ENCODE measurements at regions not wholly inside any gene's neighbourhood (a gene's known extent, or its start where the extent isn't known, plus 50 kb on each side); places are given as distances from the start of the nearest gene placed in this dataset.

GRCh38 chr5:38022631-38023030 lies 182.8 kb upstream of the GDNF start:
- Mint-ChIP-seq H3K4me3 (no peak overlapping the region), H3K9me3 (peaks cover 0 to 5% (median 0%) of the 10 kb centered on the region in 7 donors), H3K27me3 (peaks cover 4% of the 10 kb centered on the region), H3K27ac (no peak overlapping the region), H3K4me1 (no peaks in the 10 kb centered on the region), H3K36me3 (no peaks in the 10 kb centered on the region)
- no peaks in the 10 kb centered on the region for H3K36me3 ChIP-seq (ENCODE audit: control insufficient read depth, insufficient read depth, low read length)
- no peak for ATAC-seq (ENCODE audit: low read depth in 2 of 2)
- H3K27ac ChIP-seq (ENCODE audit: insufficient read depth, low read length, poor library complexity, severe bottlenecking) = no peak overlapping the region
- no peak for DNase-seq
- no peaks in the 10 kb centered on the region for H3K4me1 ChIP-seq (ENCODE audit: control insufficient read depth, insufficient read depth, low read length, poor library complexity, severe bottlenecking)
- H3K27me3 ChIP-seq (ENCODE audit: control insufficient read depth, insufficient read depth, low read length) = no peaks in the 10 kb centered on the region
- H3K4me3 ChIP-seq (ENCODE audit: low read depth, low read length) = no peak overlapping the region
- H3K9me3 ChIP-seq (ENCODE audit: control insufficient read depth in 2 of 2, low read length in 2 of 2) = no peaks in the 10 kb centered on the region

GRCh38 chr5:38018016-38018415 lies 178.2 kb upstream of the GDNF start:
- ATAC-seq (ENCODE audit: low read depth in 2 of 2) (no peak), DNase-seq (no peak)
- H3K27me3 ChIP-seq (ENCODE audit: control insufficient read depth, insufficient read depth, low read length) = no peaks in the 10 kb centered on the region
- Mint-ChIP-seq H3K27me3 (peaks cover 2% of the 10 kb centered on the region), H3K36me3 (no peaks in the 10 kb centered on the region), H3K4me1 (no peaks in the 10 kb centered on the region), H3K27ac (no peak overlapping the region), H3K9me3 (peaks cover 0 to 3% (median 1%) of the 10 kb centered on the region in 7 donors), H3K4me3 (no peak overlapping the region)
- no peaks in the 10 kb centered on the region for H3K9me3 ChIP-seq (ENCODE audit: control insufficient read depth in 2 of 2, low read length in 2 of 2)
- H3K36me3 ChIP-seq (ENCODE audit: control insufficient read depth, insufficient read depth, low read length) = no peaks in the 10 kb centered on the region
- no peak overlapping the region for H3K4me3 ChIP-seq (ENCODE audit: low read depth, low read length)
- no peaks in the 10 kb centered on the region for H3K4me1 ChIP-seq (ENCODE audit: control insufficient read depth, insufficient read depth, low read length, poor library complexity, severe bottlenecking)
- H3K27ac ChIP-seq (ENCODE audit: insufficient read depth, low read length, poor library complexity, severe bottlenecking) = no peak overlapping the region

GRCh38 chr5:38013107-38013506 lies 173.3 kb upstream of the GDNF start:
- peaks cover 0 to 2% (median 0%) of the 10 kb centered on the region in 7 donors for H3K9me3 Mint-ChIP-seq
- no peaks in the 10 kb centered on the region for H3K9me3 ChIP-seq (ENCODE audit: control insufficient read depth in 2 of 2, low read length in 2 of 2)
- H3K4me3 ChIP-seq (ENCODE audit: low read depth, low read length) = no peak overlapping the region
- H3K27ac Mint-ChIP-seq = no peak overlapping the region
- no peak overlapping the region for H3K27ac ChIP-seq (ENCODE audit: insufficient read depth, low read length, poor library complexity, severe bottlenecking)
- no peaks in the 10 kb centered on the region for H3K27me3 ChIP-seq (ENCODE audit: control insufficient read depth, insufficient read depth, low read length)
- H3K4me1 ChIP-seq (ENCODE audit: control insufficient read depth, insufficient read depth, low read length, poor library complexity, severe bottlenecking) = no peaks in the 10 kb centered on the region
- no peaks in the 10 kb centered on the region for H3K36me3 ChIP-seq (ENCODE audit: control insufficient read depth, insufficient read depth, low read length)
- H3K4me3 Mint-ChIP-seq = no peak overlapping the region
- no peak for DNase-seq
- H3K36me3 Mint-ChIP-seq = no peaks in the 10 kb centered on the region
- no peaks in the 10 kb centered on the region for H3K4me1 Mint-ChIP-seq
- no peaks in the 10 kb centered on the region for H3K27me3 Mint-ChIP-seq
- ATAC-seq (ENCODE audit: low read depth in 2 of 2) = no peak

- Histone ChIP-seq H3K9me3 (ENCODE audit: control insufficient read depth in 2 of 2, low read length in 2 of 2) (no peaks in the 10 kb centered on the region), H3K27ac (ENCODE audit: insufficient read depth, low read length, poor library complexity, severe bottlenecking) (no peak overlapping the region), H3K4me1 (ENCODE audit: control insufficient read depth, insufficient read depth, low read length, poor library complexity, severe bottlenecking) (no peaks in the 10 kb centered on the region), H3K4me3 (ENCODE audit: low read depth, low read length) (no peak overlapping the region), H3K27me3 (ENCODE audit: control insufficient read depth, insufficient read depth, low read length) (no peaks in the 10 kb centered on the region), H3K36me3 (ENCODE audit: control insufficient read depth, insufficient read depth, low read length) (no peaks in the 10 kb centered on the region)
- Mint-ChIP-seq H3K27me3 (no peaks in the 10 kb centered on the region), H3K4me3 (no peak overlapping the region), H3K36me3 (no peaks in the 10 kb centered on the region), H3K9me3 (peaks cover 0 to 5% (median 0%) of the 10 kb centered on the region in 7 donors), H3K4me1 (no peaks in the 10 kb centered on the region), H3K27ac (no peak overlapping the region)
- ATAC-seq (ENCODE audit: low read depth in 2 of 2) = no peak
- no peak for DNase-seq
Measured at GRCh38 chr5:38011668-38012188, 171.9 kb upstream of the GDNF start.

GRCh38 chr5:38009749-38010358 lies 170.0 kb upstream of the GDNF start:
- no peaks in the 10 kb centered on the region for H3K27me3 Mint-ChIP-seq
- H3K4me1 ChIP-seq (ENCODE audit: control insufficient read depth, insufficient read depth, low read length, poor library complexity, severe bottlenecking) = no peaks in the 10 kb centered on the region
- no peaks in the 10 kb centered on the region for H3K36me3 Mint-ChIP-seq

GRCh38 chr5:38008198-38008597 lies 168.4 kb upstream of the GDNF start:
- no peak overlapping the region for H3K4me3 Mint-ChIP-seq
- Histone ChIP-seq H3K4me3 (ENCODE audit: low read depth, low read length) (no peak overlapping the region), H3K4me1 (ENCODE audit: control insufficient read depth, insufficient read depth, low read length, poor library complexity, severe bottlenecking) (no peaks in the 10 kb centered on the region), H3K9me3 (ENCODE audit: control insufficient read depth in 2 of 2, low read length in 2 of 2) (no peaks in the 10 kb centered on the region), H3K36me3 (ENCODE audit: control insufficient read depth, insufficient read depth, low read length) (no peaks in the 10 kb centered on the region), H3K27ac (ENCODE audit: insufficient read depth, low read length, poor library complexity, severe bottlenecking) (no peak overlapping the region), H3K27me3 (ENCODE audit: control insufficient read depth, insufficient read depth, low read length) (no peaks in the 10 kb centered on the region)
- DNase-seq = no peak
- H3K4me1 Mint-ChIP-seq = no peaks in the 10 kb centered on the region
- no peaks in the 10 kb centered on the region for H3K27me3 Mint-ChIP-seq
- peaks cover 0 to 6% (median 0%) of the 10 kb centered on the region in 7 donors for H3K9me3 Mint-ChIP-seq
- ATAC-seq (ENCODE audit: low read depth in 2 of 2) = no peak
- no peaks in the 10 kb centered on the region for H3K36me3 Mint-ChIP-seq
- no peak overlapping the region for H3K27ac Mint-ChIP-seq

More at GRCh38 chr5:38009749-38010358, 170.0 kb upstream of the GDNF start:
- no peak overlapping the region for H3K4me3 Mint-ChIP-seq
- H3K4me1 Mint-ChIP-seq = no peaks in the 10 kb centered on the region
- no peak overlapping the region for H3K27ac ChIP-seq (ENCODE audit: insufficient read depth, low read length, poor library complexity, severe bottlenecking)
- H3K9me3 ChIP-seq (ENCODE audit: control insufficient read depth in 2 of 2, low read length in 2 of 2) = no peaks in the 10 kb centered on the region
- no peaks in the 10 kb centered on the region for H3K36me3 ChIP-seq (ENCODE audit: control insufficient read depth, insufficient read depth, low read length)
- no peak overlapping the region for H3K4me3 ChIP-seq (ENCODE audit: low read depth, low read length)
- peaks cover 0 to 6% (median 0%) of the 10 kb centered on the region in 7 donors for H3K9me3 Mint-ChIP-seq
- DNase-seq (no peak), ATAC-seq (ENCODE audit: low read depth in 2 of 2) (no peak)
- H3K27me3 ChIP-seq (ENCODE audit: control insufficient read depth, insufficient read depth, low read length) = no peaks in the 10 kb centered on the region
- H3K27ac Mint-ChIP-seq = no peak overlapping the region

GRCh38 chr5:37999593-37999992 lies 159.8 kb upstream of the GDNF start:
- H3K27ac Mint-ChIP-seq = no peak overlapping the region
- DNase-seq (no peak), ATAC-seq (ENCODE audit: low read depth in 2 of 2) (no peak)
- Histone ChIP-seq H3K27me3 (ENCODE audit: control insufficient read depth, insufficient read depth, low read length) (no peaks in the 10 kb centered on the region), H3K4me3 (ENCODE audit: low read depth, low read length) (no peak overlapping the region), H3K9me3 (ENCODE audit: control insufficient read depth in 2 of 2, low read length in 2 of 2) (no peaks in the 10 kb centered on the region), H3K36me3 (ENCODE audit: control insufficient read depth, insufficient read depth, low read length) (no peaks in the 10 kb centered on the region), H3K4me1 (ENCODE audit: control insufficient read depth, insufficient read depth, low read length, poor library complexity, severe bottlenecking) (no peaks in the 10 kb centered on the region), H3K27ac (ENCODE audit: insufficient read depth, low read length, poor library complexity, severe bottlenecking) (no peak overlapping the region)
- H3K4me1 Mint-ChIP-seq = no peaks in the 10 kb centered on the region
- no peaks in the 10 kb centered on the region for H3K36me3 Mint-ChIP-seq
- H3K27me3 Mint-ChIP-seq = peaks cover 6% of the 10 kb centered on the region
- H3K4me3 Mint-ChIP-seq = no peak overlapping the region
- peaks cover 0 to 2% (median 0%) of the 10 kb centered on the region in 7 donors for H3K9me3 Mint-ChIP-seq

GRCh38 chr5:37996918-37997317 lies 157.1 kb upstream of the GDNF start:
- Mint-ChIP-seq H3K36me3 (no peaks in the 10 kb centered on the region), H3K27me3 (peaks cover 6% of the 10 kb centered on the region), H3K9me3 (peaks cover 0 to 3% (median 0%) of the 10 kb centered on the region in 7 donors), H3K4me3 (no peak overlapping the region), H3K4me1 (no peaks in the 10 kb centered on the region), H3K27ac (no peak overlapping the region)
- no peaks in the 10 kb centered on the region for H3K9me3 ChIP-seq (ENCODE audit: control insufficient read depth in 2 of 2, low read length in 2 of 2)
- ATAC-seq (ENCODE audit: low read depth in 2 of 2) (no peak), DNase-seq (no peak)
- no peaks in the 10 kb centered on the region for H3K36me3 ChIP-seq (ENCODE audit: control insufficient read depth, insufficient read depth, low read length)
- H3K27ac ChIP-seq (ENCODE audit: insufficient read depth, low read length, poor library complexity, severe bottlenecking) = no peak overlapping the region
- H3K4me3 ChIP-seq (ENCODE audit: low read depth, low read length) = no peak overlapping the region
- no peaks in the 10 kb centered on the region for H3K4me1 ChIP-seq (ENCODE audit: control insufficient read depth, insufficient read depth, low read length, poor library complexity, severe bottlenecking)
- no peaks in the 10 kb centered on the region for H3K27me3 ChIP-seq (ENCODE audit: control insufficient read depth, insufficient read depth, low read length)

Data from CD4-positive, CD25-positive, alpha-beta regulatory T cell (primary cell).